HT-29 (cell line): ENCODE measurements at regions not wholly inside any gene's neighbourhood (a gene's known extent, or its start where the extent isn't known, plus 50 kb on each side); places are given as distances from the start of the nearest gene placed in this dataset.
"Not testable (repeated sequence)": the region's sequence is repeated elsewhere in the genome, so short reads cannot be mapped to it uniquely, and the experiment has no call there.

Experiments
- DNase-seq: peaks from one replicate; pipeline ENCODE4 v3.0.0-alpha.2; 2015; ENCODE audit warnings: low spot score

DNA sequence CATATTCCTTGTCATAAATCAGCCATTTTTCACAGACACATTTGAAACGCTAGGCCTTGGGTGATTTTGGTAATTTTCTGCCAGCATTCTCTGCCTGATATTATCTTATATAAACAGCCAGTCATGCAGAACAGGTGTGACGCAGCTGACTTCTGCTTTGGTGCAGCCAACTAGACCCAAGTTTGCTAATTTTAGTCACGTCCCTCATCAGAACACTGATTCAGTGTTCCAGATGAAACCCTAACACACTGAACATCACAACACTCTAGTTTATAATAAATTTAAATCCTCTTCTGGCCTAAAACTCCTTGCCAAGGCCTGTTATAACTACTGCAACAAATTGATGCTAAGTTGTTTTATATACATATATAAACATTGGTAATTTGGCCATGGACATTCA lies 386.1 kb downstream of the SEC23A start:
- DNase-seq, result no peak

DNA sequence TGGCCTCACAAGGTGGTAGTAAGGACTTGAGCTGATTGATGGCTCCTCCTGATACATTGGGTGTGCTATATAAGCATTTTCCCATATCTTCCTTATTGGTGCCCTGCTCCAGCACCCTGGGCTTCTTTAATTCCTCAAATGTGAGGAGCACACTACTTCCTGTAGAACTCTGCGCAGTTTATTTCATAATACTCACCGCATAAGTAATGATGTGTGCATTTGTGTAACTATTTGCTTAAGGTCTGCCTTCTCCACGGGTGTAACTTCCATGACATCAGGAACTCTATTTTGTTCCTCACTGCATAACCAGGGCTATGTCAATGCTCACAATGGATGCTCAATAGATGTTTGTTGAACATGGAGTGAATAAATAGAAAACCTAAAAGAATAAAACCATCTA lies 392.2 kb downstream of the SEC23A start:
- no peak for DNase-seq

- no peak for DNase-seq
These were observed 392.8 kb downstream of the SEC23A start for GRCh38 chr14:38710196-38710595.

- no peak for DNase-seq
These were observed 397.8 kb downstream of the SEC23A start for GRCh38 chr14:38705220-38705619.

GRCh38 chr14:38704220-38704619 lies 398.8 kb downstream of the SEC23A start:
- no peak for DNase-seq

DNA sequence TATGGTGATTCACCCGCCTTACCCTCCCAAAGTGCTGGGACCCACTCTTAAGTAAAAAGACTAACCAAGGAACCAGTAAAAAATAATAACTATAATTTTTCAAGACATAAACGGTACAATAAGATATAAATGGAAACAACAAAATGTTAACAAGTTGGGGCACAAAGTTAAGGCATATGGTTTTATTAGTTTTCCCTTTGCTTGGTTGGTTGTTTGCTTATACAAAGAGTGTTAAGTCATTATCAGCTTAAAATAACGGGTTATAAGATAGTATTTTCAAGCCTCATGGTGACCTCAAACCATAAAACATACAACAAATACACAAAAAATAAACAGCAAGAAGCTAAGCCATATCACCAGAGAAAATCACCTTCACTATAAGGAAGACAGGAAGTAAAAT lies 406.1 kb downstream of the SEC23A start:
- no peak for DNase-seq

GRCh38 chr14:38693423-38693822 lies 409.6 kb downstream of the SEC23A start:
- DNase-seq, result no peak

- no peak for DNase-seq
These were observed 413.1 kb upstream of the CLEC14A start for GRCh38 chr14:38669027-38669426.

DNA sequence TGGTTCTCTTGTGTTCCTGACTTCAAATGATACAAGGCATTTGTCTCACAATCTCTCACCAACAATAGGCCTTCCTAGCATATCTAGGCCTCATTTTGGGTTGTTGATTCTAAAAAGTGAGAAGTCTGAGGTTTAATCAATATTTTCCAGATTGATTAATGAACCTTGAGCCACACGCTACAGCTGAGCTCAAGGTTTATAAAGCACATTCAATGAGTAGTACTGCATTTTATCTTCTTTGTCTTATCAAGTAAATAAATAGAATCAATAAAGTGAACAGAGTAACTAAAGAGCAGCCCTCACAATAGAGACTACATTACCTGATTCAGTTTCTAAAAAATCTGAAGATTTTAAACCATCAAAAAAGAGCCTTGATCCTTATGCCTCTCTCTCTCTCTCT lies 407.5 kb upstream of the CLEC14A start:
- DNase-seq, result no peak

DNA sequence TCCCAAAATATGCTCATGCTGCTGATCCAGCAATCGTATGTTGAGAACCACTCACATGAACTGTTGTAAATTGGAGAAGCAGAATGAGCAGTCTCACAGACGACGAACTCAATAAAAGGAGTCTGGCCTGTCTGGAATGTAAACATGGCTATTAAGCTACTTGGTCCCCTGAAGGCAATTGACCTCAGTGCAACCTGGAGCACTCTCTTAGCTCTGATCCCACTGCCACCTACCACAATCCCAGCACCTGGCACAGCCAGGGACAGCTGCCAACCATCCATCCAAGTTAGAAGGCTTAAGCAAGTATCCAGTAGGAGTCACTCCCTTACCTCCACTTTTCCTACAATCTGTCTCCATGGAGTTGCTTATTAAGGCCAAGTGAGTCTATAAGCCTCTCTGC lies 406.9 kb upstream of the CLEC14A start:
- DNase-seq, result no peak

GRCh38 chr14:38646391-38646790 lies 390.5 kb upstream of the CLEC14A start:
- DNase-seq, result no peak

GRCh38 chr14:38634913-38635312 lies 379.0 kb upstream of the CLEC14A start:
- DNase-seq, result not testable (repeated sequence)

GRCh38 chr14:38629412-38629811 lies 373.5 kb upstream of the CLEC14A start:
- no peak for DNase-seq

GRCh38 chr14:38627163-38627562 lies 371.3 kb upstream of the CLEC14A start:
- DNase-seq, result no peak

DNA sequence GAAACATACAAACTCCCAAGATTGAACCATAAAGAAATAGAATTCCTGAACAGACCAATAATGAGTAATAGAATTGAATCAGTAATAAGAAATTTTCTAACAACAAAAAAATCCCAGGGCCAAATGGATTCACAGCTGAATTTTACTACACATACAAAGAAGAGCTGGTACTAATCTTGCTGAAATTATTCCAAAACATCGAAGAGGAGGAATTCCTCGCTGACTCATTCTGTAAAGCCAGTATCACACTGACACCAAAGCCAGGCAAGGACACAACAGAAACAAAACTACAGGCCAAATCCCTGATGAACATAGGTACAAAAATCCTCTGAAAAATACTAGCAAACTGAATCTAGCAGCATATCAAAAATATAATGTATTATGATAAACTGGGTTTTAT lies 367.8 kb upstream of the CLEC14A start:
- no peak for DNase-seq

- no peak for DNase-seq
These were observed 362.6 kb upstream of the CLEC14A start for GRCh38 chr14:38618514-38618913.

DNA sequence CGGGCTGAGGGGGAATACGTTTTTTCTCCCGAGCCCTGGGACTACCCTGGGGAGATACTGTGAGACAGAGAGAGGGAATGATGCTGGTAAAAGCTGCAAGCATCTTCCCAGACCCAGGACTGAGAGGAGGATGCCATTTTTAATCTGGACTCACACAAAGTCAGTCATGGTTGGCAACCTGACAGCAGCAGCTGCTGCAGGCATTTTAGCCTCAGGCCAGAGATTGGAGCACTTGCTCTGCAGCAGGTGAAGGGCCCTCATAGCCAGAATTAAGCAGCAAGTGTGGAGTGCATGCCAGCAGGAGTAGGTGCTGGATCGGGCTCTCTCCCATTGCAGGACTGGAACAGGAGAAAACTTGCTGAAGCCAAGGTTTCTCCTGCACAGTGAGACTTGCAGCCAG lies 361.1 kb upstream of the CLEC14A start:
- DNase-seq, result no peak

GRCh38 chr14:38611928-38612327 lies 356.0 kb upstream of the CLEC14A start:
- no peak for DNase-seq

DNA sequence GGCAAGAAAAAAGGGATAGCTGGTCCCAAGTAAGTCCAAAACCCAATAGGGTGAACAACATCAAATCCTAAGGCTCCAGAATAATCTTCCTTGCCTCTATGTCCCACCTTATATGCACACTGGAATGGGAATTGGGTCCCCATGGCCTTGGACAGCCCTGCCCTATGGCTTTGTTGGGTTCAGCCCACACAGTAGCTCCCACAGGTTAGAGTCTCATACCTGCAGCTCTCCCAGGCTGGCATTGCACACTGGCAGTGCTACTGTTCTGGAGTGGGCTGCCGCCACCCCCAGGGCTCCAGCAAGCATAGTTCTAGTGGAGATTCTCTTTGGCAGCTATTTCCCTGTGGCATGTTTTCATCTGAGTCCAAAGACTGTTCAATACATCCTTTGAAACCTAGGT lies 352.4 kb upstream of the CLEC14A start:
- no peak for DNase-seq

DNA sequence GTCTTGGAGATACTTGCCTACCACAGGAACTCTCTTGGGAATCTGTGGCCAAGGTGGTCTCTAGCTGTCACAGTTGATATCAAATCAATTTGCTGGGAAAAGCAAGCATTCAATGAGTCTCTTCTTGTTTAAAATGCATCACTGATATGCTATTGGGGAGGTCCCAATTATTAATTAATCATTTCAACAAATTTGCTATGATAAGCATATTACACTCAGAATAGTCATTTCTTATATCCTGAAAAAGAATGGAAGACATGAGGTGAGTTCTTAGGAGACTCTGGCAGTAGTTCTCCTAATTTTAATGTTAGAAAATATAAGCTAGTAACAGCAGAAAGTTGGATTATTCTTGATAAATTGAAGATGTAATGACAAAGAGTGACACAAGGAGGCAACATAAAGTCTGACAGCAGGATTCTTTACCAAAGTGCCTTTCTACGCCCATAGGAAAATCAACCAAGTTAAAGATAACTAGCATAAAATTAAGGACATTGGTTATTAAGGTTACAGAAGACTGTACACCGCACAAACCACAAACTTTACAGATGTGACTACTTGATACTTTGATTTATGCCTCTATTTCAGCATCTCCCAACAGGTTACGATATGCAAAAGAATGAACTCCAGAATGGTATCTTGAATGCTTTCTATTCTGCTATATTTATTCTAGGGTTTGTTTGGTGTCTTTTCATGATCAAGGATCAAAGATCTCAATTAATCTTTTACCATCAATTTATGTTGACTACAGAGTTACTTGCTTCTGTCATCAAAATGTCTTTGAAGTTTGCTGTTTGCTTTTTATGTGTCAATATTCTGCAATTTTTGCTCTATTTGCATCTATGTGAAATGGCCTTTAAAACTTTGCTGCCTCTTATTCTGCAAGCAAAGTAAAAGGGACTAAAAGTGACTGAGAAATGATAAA lies 349.6 kb upstream of the CLEC14A start:
- DNase-seq, result peak; percentile 4

DNA sequence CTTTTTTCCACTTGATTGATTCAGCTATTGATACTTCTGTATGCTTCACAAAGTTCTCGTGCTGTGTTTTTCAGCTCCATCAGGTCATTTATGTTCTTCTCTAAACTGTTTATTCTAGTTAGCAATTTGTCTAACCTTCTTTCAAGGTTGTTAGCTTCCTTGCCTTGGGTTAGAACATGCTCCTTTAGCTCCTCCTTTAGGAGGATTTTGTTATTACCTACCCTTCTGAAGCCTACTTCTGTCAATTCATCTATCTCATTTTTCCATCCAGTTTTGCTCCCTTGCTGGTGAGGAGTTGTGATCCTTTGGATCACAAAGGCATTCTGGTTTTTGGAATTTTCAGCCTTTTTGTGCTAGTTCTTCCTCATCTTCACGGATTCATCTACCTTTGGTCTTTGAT lies 344.7 kb upstream of the CLEC14A start:
- DNase-seq, result peak; percentile 1

- no peak for DNase-seq
These were observed 337.6 kb upstream of the CLEC14A start for GRCh38 chr14:38593476-38593875.

- no peak for DNase-seq
These were observed 337.0 kb upstream of the CLEC14A start for GRCh38 chr14:38592764-38593442.
